22Rv1 (cell line): ENCODE measurements at regions not wholly inside any gene's neighbourhood (a gene's known extent, or its start where the extent isn't known, plus 50 kb on each side); places are given as distances from the start of the nearest gene placed in this dataset.
"Not testable (repeated sequence)": the region's sequence is repeated elsewhere in the genome, so short reads cannot be mapped to it uniquely, and the experiment has no call there.

ENCODE experiments used
- H3K27ac ChIP-seq: fragments of 450-650 bp; 2 replicates; pipeline ENCODE4 v1.5.1; 2017
- ZFX ChIP-seq: fragments of 450-650 bp; IDR thresholded peaks from 2 replicates; pipeline ENCODE4 v1.6.1; 2017; ENCODE audit warnings: antibody characterized with exemption, borderline replicate concordance
- TF ChIP-seq, protein P1 (sequence below): fragments of 450-650 bp; IDR thresholded peaks from 2 replicates; pipeline ENCODE4 v1.5.1; 2017; ENCODE audit warnings: mild to moderate bottlenecking

DNA sequence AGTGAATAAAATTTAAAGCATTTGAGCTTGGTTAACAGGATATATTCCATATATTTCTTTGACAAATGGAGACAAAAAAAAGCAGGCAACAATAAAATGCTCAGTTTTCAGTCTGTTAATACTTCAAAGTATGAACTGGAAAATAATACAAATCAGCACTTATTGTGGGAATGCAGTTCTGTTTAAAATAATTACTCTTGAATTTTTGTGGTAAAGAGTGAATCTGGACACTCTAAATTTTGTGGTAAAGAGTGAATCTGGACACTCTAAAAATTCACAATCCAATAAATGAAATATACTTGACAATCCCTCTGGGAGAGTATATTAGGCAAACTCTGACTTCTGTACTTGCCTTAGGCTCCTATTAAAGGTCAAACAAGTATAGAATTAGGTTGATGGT is 141.9 kb upstream of the RASA1 start:
- no peak overlapping the region for H3K27ac ChIP-seq
- no peak for TF ChIP-seq ZFX
- TF ChIP-seq, protein P1, sequence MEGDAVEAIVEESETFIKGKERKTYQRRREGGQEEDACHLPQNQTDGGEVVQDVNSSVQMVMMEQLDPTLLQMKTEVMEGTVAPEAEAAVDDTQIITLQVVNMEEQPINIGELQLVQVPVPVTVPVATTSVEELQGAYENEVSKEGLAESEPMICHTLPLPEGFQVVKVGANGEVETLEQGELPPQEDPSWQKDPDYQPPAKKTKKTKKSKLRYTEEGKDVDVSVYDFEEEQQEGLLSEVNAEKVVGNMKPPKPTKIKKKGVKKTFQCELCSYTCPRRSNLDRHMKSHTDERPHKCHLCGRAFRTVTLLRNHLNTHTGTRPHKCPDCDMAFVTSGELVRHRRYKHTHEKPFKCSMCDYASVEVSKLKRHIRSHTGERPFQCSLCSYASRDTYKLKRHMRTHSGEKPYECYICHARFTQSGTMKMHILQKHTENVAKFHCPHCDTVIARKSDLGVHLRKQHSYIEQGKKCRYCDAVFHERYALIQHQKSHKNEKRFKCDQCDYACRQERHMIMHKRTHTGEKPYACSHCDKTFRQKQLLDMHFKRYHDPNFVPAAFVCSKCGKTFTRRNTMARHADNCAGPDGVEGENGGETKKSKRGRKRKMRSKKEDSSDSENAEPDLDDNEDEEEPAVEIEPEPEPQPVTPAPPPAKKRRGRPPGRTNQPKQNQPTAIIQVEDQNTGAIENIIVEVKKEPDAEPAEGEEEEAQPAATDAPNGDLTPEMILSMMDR: no peak

DNA sequence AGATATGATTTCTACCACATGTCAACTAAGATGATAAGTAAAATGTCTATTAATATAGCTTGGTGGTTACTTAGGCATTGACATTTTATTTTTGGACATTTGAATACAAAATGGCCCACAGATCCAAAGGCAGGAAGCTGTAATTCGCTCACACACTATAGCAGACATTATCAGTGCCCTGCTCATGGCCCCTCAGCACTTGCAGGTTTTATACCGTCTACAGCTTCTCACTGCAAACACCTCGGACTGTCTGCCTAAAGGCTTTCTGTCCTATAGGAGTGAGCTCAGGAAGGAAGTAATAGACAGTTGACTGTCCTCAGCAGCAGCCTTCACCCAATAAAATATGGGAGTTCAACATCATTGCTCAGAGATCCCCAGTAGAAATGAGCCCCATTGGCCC is 140.8 kb upstream of the RASA1 start:
- no peak for TF ChIP-seq ZFX
- TF ChIP-seq, protein P1: no peak
- no peak overlapping the region for H3K27ac ChIP-seq

DNA sequence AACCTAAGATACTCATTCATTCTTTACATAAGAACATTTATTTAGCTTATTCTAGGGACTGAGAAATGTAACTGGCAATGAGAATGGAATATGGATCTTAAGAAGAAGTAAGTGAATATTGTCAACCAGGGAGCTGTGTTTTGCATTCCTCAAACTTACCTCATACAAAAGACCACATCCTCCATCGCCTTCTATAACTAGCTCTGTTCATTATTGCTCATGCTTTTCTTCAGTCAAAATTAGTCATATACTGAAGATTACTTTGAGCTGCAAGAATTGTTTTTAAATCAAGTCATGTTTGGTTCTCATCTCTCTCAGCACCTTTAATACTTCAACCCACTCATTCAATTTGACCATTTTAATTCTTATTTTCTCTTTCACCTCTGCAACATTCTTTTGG is 140.3 kb upstream of the RASA1 start:
- no peak for TF ChIP-seq ZFX
- TF ChIP-seq, protein P1: no peak
- H3K27ac ChIP-seq: no peak overlapping the region

DNA sequence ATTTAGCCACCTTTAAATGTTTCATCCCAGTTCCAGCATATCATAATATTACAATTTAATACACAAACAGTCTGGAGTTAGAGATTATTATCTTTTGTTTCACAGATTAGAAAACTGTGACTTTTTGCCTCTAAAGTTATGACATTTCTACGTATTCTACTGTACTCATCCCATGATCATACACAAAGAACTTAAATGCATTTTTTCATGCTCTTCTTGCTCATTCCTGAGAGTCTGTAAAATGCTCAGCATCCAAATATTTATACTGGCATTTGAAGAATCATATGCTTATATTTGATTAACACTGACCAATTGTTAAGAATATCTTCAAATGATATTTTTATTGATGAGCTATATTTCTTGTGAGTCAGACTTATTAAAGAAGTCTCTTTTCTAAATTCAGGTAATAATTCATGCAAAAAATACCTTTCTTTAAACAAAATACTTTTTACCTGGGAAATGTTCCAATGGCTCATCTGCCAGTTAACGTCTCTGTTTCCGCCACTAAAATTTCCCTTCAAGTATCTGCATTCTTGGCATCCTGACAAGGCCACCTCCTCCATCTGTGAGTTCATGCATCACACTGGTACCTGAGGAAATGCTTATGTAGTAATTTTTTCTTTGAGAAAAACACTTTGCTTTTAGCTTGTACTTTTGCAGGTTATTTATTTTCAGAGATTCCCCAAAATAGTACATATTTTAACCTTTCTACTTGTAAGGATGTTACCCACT is 139.6 kb upstream of the RASA1 start:
- no peak overlapping the region for H3K27ac ChIP-seq
- TF ChIP-seq ZFX: no peak
- TF ChIP-seq, protein P1: no peak

DNA sequence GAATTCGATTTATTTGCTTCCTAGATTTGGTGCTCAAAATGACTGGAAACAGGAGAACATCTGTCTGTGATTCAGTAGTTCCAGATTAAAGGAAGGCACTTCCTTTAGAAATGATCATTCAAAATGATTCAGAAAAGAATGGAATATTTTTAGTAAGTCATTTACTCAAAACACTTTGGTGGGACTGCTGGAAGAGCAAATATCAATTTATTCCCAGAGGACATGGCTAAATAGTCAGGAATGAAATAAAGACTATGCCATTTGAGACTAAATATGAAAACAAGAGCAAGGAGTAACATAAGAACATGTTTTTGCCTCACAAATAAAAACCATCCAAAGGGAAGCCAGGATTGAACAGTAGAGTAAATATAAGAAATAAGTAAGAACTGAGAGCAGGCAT is 138.6 kb upstream of the RASA1 start:
- no peak for TF ChIP-seq ZFX
- TF ChIP-seq, protein P1: no peak
- H3K27ac ChIP-seq: no peak overlapping the region

DNA sequence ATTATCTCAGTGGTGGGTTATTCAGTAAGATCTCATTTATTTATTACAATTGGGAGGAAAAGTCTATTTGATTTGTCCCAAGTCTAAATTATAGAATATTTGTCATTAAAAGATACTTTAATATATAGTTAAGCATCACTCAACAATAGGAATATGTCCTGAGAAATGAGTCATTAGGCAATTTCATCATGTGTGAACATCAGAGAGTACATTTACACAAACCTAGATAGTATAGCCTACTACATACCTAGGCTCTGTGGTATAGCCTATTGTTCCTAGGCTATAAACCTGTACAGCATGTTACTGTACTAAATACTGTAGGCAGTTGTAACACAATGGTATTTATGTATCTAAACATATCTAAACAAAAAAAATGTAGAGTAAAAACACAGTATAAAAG is 135.0 kb upstream of the RASA1 start:
- TF ChIP-seq, protein P1: no peak
- TF ChIP-seq ZFX: no peak
- H3K27ac ChIP-seq: no peak overlapping the region

DNA sequence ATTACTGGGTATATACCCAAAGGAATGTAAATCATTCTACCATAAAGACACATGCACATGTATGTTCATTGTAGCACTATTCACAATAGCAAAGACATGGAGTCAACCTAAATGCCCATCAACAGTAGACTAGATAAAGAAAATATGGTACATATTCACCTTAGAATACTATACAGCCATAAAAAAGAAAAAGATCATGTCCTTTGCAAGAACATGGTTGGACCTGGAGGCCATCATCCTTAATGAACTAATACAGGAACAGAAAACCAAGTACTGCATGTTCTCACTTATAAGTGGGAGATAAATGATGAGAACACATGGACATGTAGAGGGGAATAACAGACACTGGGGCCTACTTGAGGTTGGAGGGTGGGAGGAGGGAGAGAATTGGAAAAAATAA is 133.2 kb upstream of the RASA1 start:
- not testable (repeated sequence) for H3K27ac ChIP-seq

DNA sequence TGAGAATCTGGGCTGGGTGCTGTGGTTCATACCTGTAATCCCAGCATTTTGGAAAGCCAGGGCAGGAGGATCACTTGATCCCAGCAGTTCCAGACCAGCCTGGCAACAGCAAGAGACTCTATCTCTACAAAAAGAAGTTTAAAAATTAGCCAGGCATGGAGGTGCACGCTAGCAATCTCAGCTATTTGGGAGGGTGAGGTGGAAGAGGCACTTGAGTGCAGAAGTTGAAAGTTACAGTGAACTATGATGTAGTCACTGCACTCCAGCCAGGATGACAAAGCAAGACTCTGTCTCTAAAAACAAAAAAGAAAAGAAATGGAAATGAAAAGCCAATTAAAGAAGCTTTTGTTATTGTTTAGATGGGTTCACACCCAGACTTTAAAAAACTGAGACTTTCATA is 131.6 kb upstream of the RASA1 start:
- TF ChIP-seq ZFX: no peak
- TF ChIP-seq, protein P1: no peak
- no peak overlapping the region for H3K27ac ChIP-seq
